Thyroid gland (tissue), 4 donors: ENCODE measurements at regions not wholly inside any gene's neighbourhood (a gene's known extent, or its start where the extent isn't known, plus 50 kb on each side); places are given as distances from the start of the nearest gene placed in this dataset.

Experiments
- DNase-seq, 2 donors: peaks; one replicate each; pipeline ENCODE4 v3.0.0-alpha.2; 2019
- H3K27ac ChIP-seq, 3 donors: fragments of 200-600 bp; sonication (generic); 1 replicate in 2 of 3; 2 replicates in 1 of 3; pipeline ENCODE4 v1.5.1; 2016 to 2019; ENCODE audit warnings: mild to moderate bottlenecking in 1 of 3, moderate library complexity in 1 of 3
- H3K27me3 ChIP-seq: fragments of 200-600 bp; sonication (generic); one replicate; pipeline ENCODE4 v1.5.1; 2019
- H3K36me3 ChIP-seq, 2 donors: fragments of 200-600 bp; sonication (generic); one replicate each; pipeline ENCODE4 v1.5.1; 2016 to 2019
- H3K4me1 ChIP-seq, 2 donors: fragments of 200-600 bp; sonication (generic); one replicate each; pipeline ENCODE4 v1.5.1; 2017 to 2019
- H3K4me3 ChIP-seq, 3 donors: fragments of 200-600 bp; sonication (generic); replicated peaks in 1 of 3; 1 replicate in 2 of 3; 2 replicates in 1 of 3; pipeline ENCODE4 v1.5.1; 2016; ENCODE audit warnings: mild to moderate bottlenecking in 1 of 3
- H3K9me3 ChIP-seq: fragments of 200-600 bp; sonication (generic); one replicate; pipeline ENCODE4 v1.5.1; 2017
- CTCF ChIP-seq, 6 experiments: fragments of 200-600 bp in 3 of 6; fragments of 450-650 bp in 3 of 6; sonication (generic) in 3 of 6; IDR thresholded peaks; one replicate each; pipeline ENCODE4 v1.5.1; 2016 to 2019; ENCODE audit warnings: antibody characterized with exemption in 6 of 6, mild to moderate bottlenecking in 2 of 6, inconsistent platforms in 1 of 6, moderate library complexity in 1 of 6
- POLR2A ChIP-seq, 2 donors: fragments of 450-650 bp; IDR thresholded peaks; one replicate each; pipeline ENCODE4 v1.6.1; 2017; ENCODE audit warnings: antibody characterized with exemption in 2 of 2, mild to moderate bottlenecking in 2 of 2, moderate library complexity in 1 of 2
- WGBS, 2 donors: methylation state at CpG; one replicate each; pipeline ENCODE4 v1.1.5; 2017; 5-methylcytosine and 5-hydroxymethylcytosine counted together
- intact Hi-C: fragments of 100-400 bp; cut with DNase I; formaldehyde crosslinking; loops from one replicate; pipeline ENCODE4 v1.15.1; 2023

- H3K4me1 ChIP-seq: no peaks in the 10 kb centered on the region
- intact Hi-C loops: no loop called here
- H3K9me3 ChIP-seq: no peaks in the 10 kb centered on the region
- no peak for DNase-seq
- H3K27me3 ChIP-seq: no peaks in the 10 kb centered on the region
- no peak overlapping the region for H3K27ac ChIP-seq
- 75 to 77% methylated on average over 2 of the region's 2 CpGs for WGBS, 2 donors
- TF ChIP-seq POLR2A (IDR thresholded peaks at IDR 0.05) (no peak), CTCF (IDR thresholded peaks at IDR 0.05) (no peak)
- H3K36me3 ChIP-seq: no peaks in the 10 kb centered on the region
- no peak overlapping the region for H3K4me3 ChIP-seq
Measured at GRCh38 chr3:68345781-68346180, 586.6 kb downstream of the TAFA4 start.

- Histone ChIP-seq H3K27ac (no peak overlapping the region), H3K4me1 (no peaks in the 10 kb centered on the region), H3K4me3 (no peak overlapping the region), H3K9me3 (no peaks in the 10 kb centered on the region), H3K36me3 (no peaks in the 10 kb centered on the region), H3K27me3 (no peaks in the 10 kb centered on the region)
- intact Hi-C loops: no loop called here
- TF ChIP-seq CTCF (IDR thresholded peaks at IDR 0.05): no peak
- no peak for TF ChIP-seq POLR2A (IDR thresholded peaks at IDR 0.05)
- DNase-seq: no peak
- WGBS, 2 donors: 82 to 91% methylated on average over 5 of the region's 5 CpGs
Measured at GRCh38 chr3:68342426-68342825, 589.9 kb downstream of the TAFA4 start.

GRCh38 chr3:68336042-68336441 is 596.3 kb downstream of the TAFA4 start:
- Histone ChIP-seq H3K9me3 (no peaks in the 10 kb centered on the region), H3K4me1 (no peaks in the 10 kb centered on the region), H3K27me3 (no peaks in the 10 kb centered on the region), H3K36me3 (no peaks in the 10 kb centered on the region), H3K4me3 (no peak overlapping the region), H3K27ac (no peak overlapping the region)
- 58 to 71% methylated on average over 1 of the region's 1 CpG for WGBS, 2 donors
- DNase-seq: no peak
- TF ChIP-seq POLR2A (IDR thresholded peaks at IDR 0.05) (no peak), CTCF (IDR thresholded peaks at IDR 0.05) (no peak)
- intact Hi-C loops: no loop called here

DNA sequence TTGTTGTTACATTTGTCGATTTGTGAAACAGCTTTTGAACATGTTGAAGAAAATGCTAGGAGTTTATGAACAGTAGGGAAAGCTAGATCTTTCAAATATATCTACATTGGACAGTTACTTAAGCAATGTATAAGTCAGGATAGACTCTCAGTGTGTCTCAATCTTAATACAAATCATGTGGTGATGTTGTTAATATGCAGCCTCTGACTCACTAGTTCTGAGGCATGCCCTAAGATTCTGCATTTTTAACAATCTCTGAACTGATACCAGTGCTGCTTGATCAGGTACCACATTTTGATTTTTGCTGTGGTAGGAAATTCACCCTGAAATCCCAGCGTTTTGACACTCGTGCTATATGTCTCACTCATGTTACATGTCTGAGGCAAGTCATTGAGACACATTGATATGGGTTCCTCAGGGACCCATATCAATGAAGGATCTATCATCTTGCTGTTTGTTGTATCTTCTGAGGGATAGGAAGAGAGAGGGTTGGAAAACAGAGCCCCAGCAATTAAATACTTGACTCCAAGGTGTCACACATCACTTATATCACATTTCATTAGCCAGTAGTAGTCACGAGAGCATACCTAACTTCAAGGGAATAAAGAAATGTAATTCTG is 597.9 kb downstream of the TAFA4 start:
- Histone ChIP-seq H3K36me3 (no peaks in the 10 kb centered on the region), H3K27me3 (no peaks in the 10 kb centered on the region), H3K27ac (no peak overlapping the region), H3K4me3 (no peak overlapping the region), H3K4me1 (no peaks in the 10 kb centered on the region), H3K9me3 (no peaks in the 10 kb centered on the region)
- intact Hi-C loops: no loop called here
- WGBS, 2 donors: 79 to 87% methylated on average over 4 of the region's 4 CpGs
- TF ChIP-seq CTCF (IDR thresholded peaks at IDR 0.05): no peak
- TF ChIP-seq POLR2A (IDR thresholded peaks at IDR 0.05): no peak
- DNase-seq: no peak

- Histone ChIP-seq H3K4me3 (no peak overlapping the region), H3K27ac (no peak overlapping the region), H3K4me1 (no peaks in the 10 kb centered on the region), H3K9me3 (no peaks in the 10 kb centered on the region), H3K36me3 (no peaks in the 10 kb centered on the region), H3K27me3 (no peaks in the 10 kb centered on the region)
- TF ChIP-seq CTCF (IDR thresholded peaks at IDR 0.05): no peak
- TF ChIP-seq POLR2A (IDR thresholded peaks at IDR 0.05): no peak
- DNase-seq: no peak
- intact Hi-C loops: no loop called here
- WGBS, 2 donors: 94 to 96% methylated on average over 3 of the region's 3 CpGs
Measured at GRCh38 chr3:68328049-68328448, 604.3 kb downstream of the TAFA4 start.
